ELF-1 (cell line): ENCODE measurements at regions not wholly inside any gene's neighbourhood (a gene's known extent, or its start where the extent isn't known, plus 50 kb on each side); places are given as distances from the start of the nearest gene placed in this dataset.

Source experiments
- DNase-seq: peaks from one replicate; pipeline ENCODE4 v3.0.0-alpha.2; 2016; ENCODE audit warnings: low read depth, low spot score

DNA sequence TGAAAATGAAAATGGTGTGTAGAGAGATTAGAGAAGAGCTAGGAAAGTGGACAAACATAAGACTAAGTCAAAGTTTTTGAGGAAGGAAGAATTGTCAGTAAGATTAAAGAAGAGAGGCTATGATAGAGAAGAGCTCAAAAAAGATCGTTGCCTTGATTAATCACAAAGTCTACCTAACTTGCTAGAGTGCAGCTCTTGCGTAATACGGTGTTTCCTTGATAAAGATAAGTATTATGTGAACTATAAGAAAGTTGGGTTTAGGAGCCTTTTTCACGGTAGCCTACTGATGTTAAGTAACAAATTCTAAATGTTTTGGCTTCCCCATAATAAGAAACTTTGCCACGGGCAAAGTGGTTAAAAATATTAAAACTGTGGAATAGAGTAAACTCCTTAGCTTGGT, 226.4 kb upstream of the NRXN1 start:
- no peak for DNase-seq

DNA sequence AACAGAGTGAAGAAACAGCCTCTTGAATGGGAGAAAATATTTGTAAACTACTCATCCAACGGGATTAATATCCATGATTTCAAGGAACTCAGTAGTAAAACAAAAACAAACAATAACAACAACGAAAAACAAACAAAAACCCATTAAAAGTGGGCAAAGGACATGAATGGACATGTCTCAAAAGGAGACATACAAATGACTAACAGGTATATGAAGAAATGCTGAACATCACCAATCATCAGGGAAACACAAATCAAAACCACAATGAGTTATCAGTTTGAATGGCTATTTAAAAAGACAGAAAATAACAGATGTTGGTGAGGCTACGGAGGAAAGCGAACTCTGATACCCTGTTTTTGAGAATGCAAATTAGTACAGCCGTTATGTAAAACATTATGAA, 224.8 kb upstream of the NRXN1 start:
- DNase-seq = no peak

DNA sequence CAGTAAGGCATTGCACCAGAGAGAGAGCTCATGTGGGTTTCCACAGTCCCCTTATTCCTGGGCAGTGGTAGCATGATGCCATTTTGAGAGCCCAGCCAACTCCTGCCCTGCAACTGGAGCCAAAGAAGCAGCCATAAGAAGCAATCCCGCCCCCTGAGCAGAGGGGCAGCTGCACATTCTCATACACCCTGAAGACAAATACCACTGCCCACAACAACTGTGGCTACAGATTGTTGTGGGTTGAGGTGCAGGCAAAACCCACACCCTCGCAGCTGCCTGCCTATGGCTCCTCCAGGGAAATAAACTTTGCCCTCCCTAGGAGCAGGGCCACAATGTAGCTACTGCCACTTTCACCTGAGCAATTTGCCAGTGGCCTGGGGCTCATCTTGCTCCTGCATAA, 219.4 kb upstream of the NRXN1 start:
- DNase-seq = peak; percentile 6

DNA sequence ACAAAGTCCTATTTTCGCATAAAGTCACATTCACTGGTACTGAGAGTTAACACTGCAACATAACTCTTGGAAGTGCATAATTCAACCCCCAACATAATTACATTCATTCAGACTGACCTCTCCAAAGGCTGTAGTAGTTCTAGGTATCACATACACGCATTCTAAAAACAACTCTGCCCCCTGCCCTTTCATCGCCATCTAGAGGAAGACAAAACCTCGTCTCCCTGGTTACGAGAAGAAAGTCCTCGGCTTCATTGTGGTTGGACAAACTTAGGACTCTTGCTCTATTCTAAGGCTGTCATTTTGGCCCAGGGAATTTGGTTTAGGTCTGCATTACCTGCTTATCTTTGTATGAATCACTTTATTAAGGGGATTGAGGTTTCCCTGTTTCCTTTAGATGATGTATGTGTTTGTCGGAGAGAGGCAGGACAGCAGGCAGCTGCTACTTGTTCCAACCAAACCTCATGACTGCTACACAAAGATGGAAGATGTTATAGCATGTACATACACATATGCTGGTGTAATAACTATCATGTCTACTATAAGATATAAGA, 215.4 kb upstream of the NRXN1 start:
- DNase-seq = no peak

DNA sequence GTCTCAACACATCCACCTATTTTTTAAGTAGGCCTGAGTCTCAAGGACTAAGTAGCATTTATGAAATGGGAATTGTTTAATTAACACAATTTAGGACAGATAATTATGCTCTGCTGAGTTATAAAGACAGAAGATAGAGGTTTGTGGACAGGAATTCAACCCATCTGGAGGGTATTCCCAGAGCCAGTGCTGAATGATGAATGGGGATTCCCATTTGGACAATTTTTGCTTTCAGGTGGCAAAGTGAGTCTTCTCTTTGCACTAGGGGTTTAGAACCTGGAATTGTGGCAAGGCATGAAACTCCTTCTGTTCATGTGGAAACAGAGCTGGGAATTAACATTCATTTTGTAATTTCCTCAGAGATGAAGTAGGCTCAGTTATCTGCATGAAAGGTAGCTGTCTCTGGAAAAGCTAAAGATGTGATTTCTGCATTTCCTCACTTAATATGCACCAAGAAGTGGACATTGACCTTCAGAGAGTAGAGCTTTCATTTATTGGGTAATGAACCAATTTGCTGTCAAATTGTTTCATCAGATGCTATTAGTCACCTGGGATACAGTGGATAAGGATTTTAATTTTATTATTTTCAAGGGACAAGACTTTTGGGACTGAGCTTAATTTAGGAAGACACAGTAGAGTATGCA, 212.1 kb upstream of the NRXN1 start:
- DNase-seq = no peak

DNA sequence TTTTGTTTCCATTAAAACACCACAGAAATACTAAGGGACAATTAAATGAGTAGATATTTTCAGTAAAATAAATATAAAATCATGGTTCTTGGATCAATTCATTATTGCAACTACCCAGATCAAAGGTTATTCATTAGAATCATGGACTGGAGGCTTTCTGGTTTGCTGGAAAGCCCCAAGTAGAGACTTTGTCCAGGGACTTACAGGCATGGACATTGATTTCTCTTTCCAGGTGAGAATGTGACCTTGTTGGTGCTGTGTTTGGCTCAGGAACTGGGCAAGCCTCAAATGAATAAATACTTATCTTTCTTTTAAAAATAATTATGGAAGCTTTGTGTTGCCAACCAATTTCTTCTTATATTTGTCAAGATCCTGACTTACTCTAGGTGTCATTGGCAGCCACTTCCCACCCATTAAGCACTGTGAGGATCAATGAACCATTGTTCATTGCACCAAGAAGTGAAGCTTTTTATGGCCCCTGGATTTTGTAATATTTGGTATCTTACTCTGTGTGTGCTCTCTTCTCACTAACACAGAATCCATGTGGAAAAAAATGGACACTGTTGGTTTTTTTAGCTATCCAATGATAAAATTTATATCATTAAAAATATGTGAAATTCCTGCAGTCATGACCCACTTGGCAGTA, 205.8 kb upstream of the NRXN1 start:
- no peak for DNase-seq

DNA sequence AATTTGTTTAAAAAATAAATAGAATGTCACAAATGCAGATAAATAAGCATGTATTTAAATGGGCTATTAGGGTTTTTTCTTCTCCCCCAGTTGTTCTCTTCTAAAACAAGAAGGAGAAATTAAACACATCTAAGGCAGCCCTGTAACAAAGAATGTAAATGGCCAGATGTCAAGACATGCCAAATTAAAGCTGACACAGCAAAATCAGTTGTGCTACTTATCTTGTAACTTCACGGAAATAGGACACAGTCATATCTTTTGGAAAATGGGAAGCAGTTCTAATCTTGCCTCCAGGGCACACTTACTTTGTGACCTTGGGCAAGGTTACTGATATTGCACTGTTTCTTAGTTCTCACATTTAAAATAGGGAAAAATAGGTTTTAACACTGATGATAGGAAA, 200.1 kb upstream of the NRXN1 start:
- DNase-seq = no peak

DNA sequence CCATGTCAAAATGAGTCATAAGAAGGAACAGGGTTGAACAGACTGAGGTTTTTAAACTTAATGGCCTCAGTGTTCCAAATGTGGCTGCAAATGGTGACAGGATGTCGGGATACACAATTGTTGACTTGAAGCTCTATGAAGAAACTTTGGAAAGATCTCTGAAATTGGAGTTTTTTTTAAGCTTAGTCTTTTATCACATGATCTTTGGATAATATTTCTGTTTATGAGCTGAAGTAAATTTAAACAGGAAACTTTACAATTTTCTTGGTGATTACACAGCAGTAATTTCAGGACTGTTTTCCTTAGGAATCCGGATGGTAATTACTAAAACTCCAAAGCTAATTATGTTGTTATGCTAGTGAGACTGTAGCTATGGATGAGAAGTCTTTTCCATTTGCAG, 199.1 kb upstream of the NRXN1 start:
- no peak for DNase-seq

DNA sequence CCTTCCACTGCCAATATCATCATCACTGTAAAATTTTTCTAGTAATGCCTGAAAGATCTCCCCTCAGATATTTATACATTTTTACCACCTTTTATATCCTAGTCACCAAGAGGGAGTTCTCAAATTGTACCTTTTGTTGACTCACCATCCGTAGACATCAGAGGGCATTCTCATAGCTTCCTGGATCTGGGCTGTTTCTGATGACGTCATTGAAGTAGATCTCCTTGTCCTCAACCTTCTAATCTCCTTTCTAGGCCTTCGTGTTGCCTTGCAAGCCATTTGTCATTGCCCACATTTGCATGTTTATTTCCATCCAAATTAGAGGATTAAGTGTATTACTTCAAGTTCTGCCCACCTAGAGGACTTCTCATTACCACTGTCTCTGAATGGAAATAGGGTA, 193.4 kb upstream of the NRXN1 start:
- no peak for DNase-seq

DNA sequence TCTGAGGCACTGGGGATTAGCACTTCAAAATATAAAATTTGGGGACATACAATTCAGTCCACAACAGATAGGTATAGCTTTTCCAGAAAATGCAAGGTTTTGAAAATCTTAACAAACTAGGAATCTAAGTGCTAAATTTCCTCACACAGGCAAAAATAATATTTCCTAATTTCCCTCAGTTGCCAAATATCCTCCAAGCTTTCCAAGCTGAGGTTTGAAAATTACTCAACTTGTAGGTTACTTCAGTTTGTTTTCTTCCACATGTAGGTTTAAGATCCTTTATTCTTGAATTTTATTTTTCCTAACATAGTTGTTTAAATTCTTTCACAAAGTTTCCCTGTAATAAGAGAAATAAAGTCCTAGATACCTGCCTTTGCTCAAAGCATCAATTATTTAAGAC, 192.9 kb upstream of the NRXN1 start:
- no peak for DNase-seq

DNA sequence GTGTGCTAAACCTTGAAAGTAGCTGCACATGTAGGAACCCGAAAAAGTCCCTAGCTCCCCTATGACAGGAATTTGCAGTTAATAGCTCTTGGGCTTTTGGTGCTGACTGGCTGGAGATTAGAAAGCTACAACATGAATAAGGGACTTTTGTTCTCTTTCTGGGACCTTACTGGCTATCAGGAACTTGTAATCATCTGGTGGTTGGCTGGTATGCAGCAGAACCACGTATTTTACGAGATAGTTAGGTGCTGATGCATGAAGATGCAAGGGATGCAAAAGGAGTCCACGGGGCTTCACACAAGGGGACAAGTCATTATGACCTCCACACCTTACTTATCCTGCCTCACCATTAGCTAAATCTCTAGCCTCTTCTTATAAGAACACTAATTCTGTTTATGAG, 190.2 kb upstream of the NRXN1 start:
- DNase-seq = no peak

DNA sequence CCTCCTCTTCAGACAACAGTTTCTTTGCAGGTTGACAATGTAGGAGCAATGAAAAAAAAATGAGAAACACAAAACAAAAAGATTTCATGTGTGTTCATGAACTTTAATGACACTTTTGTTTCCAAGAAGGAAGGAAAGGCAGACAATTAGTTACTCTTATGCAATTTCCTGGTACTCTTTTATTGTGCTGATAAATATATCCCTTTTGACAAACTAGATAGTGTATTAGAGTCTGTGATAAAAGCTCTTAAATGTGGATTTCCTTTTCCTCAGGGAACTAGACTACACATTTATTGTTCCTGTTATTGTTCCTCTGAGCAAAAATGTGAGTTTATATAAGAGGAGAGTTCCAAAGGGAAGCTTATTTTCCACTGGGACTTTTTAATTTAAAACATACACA, 188.7 kb upstream of the NRXN1 start:
- no peak for DNase-seq

DNA sequence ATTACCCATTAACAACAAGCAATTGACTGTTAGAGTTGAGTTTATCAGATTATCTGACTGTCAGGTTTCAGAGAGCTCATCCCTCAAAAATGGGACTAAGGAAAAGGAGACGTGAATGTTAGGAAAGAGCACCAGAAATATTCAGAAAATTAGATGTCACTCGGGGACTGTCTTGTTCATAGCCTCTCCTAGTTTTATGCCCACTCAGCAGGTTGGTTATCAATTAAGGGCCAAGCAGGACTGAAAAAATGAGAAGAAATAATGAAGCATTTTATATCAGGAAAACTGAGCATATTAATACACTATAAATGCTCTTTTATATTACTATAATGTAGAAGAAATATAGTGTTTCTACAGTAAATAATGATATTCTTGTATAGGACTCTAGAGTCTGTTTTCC, 188.1 kb upstream of the NRXN1 start:
- no peak for DNase-seq

DNA sequence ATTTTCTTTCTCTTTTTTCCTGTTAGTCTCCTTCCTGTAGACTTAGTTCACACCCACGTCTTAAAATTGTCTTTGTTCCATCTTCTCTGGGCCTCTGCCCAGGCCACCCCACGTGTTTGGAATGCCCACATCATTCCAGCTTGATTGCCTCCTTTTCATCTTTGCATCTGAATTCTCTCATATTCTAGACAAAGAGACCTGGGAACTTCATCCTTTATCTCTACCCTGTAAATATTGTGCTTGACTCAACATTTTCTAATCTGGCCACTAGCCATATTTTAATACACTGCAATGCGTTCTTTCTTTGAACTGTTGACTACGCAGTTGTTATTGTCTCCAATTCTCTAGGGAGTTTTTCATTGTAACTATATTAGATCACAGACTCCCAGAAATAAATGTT, 187.5 kb upstream of the NRXN1 start:
- no peak for DNase-seq

DNA sequence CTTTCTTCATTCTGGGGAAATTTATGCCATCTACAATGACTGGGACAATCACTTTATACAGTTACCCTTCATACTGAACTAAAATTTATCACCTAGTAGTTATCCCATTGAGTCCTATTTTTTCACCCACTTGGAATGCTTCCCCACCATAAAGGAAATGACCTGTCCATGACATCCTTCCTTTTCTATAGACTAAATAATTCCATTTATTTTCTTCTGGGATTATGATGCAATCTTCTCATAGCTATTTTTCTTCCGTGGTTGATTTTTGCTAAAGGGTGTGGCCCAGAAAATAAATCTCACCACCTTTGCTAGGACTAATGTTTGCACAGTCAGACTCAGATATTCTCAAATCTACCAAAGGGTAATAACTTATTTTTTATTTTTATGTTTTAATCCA, 186.1 kb upstream of the NRXN1 start:
- DNase-seq = no peak

DNA sequence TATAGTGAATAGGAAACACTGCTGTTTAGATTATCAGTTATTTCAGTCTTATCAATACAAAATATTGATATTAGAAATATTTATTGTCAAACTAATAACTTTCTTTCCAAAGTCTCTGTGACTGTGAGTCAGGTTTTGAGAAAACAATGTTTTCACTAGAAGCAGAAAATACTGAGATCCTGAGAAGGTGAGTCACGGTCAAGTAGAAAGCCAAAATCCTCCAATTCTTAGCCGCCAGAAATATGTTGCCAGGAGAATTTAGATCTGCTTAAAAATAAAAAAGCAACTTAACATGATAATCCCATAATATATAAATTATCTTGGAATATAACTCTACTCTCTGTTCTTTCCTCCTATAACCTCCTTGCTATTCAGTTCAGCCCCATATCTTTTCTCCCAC, 181.9 kb upstream of the NRXN1 start:
- no peak for DNase-seq

DNA sequence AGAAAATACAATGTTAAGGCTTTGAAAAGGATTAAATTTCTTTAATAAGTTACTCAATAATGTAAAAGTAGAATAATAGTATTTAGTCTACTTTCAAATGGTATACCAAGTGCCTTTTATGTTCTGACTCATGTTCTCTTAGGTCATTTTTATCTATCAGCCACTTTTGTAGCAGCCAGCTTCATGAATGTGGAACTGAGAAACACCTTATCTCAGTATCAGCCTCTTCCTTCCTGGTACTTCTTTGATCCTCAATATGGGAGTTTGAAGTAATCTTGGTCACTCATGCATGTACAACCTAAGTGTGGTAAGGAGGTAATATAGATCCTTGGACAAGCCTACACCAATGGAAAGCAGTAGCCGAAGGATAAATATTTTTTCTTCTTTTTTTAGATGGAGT, 180.4 kb upstream of the NRXN1 start:
- DNase-seq = no peak

DNA sequence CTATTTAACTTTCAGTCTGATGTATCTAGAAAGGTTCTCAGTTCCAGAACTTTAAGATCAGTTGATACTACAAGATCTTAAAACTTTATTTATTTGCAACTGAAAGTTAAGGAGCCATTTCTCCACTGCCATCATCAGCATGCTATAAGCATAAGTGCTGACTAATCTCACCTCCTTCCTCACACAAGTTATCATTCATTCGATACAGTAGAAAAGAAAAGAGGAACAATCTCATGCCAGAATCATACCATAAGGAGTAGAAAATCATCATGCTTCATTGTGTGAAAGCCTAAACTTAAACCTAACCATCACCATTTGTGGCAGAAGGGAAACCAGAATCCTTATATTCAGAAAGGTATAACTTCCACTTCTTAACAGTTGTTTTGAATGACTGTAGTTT, 176.6 kb upstream of the NRXN1 start:
- no peak for DNase-seq

DNA sequence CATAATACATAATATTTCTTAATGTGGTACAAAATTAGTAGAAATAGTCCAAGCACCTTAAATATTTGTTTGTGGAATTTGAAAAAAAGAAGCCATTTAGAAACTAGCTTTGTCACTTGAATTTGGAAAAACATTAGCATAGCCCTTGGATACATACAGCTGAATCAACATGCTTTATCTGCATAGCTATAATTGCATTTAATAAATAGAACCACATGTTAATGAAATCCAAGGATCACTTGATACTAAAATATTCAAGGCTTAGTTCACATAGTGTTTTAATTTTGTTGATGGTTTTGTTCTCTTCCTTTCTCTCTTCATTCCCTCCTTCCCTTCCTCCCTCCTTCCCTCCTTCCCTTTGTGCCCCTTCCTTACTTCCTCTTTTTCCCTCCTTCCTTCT, 169.4 kb upstream of the NRXN1 start:
- DNase-seq = no peak

DNA sequence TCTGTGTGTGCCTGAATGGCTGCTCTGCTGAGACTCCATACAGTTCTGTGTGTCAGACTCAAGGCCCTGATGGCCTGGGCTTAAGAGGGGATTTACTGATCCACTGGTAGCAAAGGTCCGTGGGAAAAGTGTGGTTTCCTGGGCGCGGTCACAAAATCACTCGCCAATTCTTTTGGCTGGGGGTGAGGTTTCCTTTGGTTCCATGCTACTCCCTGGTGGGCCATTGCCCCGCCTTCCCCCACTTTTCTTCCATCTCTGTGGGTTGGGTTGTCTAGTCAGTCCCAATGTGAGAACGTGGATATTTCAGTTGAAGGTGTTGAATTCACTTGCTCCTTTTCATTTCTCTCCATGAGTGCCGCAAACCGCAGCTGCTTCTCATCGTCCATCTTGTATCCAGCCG, 162.7 kb upstream of the NRXN1 start:
- DNase-seq = no peak

DNA sequence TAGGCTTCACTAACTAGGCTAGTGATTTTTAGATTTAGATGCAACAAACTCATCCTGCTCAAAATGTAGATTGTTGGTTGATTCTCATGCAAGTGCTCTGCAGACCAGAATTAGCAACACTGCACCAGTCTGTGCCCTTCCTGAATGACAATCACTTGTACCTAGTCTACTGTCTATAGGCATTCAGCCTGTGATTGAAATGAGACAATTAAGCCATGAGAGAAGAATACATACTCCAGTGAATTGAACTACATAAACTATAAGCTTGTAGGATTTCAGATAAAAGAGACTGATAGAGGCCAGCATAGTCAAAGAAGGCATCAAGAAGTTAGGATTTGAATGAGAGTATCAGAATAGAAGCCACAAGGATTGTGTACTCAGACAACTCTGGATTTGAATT, 138.3 kb upstream of the NRXN1 start:
- no peak for DNase-seq

DNA sequence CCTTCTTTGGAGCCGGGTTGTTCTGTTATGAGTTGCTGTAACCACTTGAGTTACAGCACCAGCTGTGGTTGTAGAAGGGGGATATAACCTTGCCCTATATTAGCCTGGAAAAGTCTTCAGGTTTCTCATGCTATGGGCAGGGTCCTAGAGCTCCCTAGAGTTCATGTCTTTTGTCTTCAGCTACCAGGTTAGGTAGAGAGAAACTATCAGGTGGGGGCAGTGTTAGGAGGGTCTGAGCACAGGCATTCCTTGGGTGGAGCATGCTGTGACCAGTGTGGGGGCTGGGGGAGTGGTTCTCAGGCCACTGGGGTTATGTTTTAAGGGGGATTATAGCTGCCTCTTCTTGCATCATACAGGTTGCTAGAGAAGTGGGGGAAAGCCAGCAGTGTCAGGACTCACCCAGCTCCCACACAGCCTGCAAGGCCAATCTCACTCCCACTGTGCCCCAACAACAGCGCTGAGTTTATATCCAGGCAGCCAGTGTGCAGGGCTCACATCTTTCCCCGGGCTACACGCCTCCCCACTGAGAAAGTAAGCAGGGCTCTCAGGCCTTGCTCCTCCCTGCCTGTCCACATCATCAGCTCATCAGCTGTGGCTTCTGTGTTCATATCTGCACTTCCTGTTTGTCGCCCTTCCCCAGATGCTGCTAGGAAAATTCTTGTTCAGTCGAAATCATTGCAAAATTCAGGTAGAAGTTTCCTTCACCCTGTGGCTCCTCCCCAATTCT, 133.8 kb upstream of the NRXN1 start:
- peak; percentile 31 for DNase-seq

DNA sequence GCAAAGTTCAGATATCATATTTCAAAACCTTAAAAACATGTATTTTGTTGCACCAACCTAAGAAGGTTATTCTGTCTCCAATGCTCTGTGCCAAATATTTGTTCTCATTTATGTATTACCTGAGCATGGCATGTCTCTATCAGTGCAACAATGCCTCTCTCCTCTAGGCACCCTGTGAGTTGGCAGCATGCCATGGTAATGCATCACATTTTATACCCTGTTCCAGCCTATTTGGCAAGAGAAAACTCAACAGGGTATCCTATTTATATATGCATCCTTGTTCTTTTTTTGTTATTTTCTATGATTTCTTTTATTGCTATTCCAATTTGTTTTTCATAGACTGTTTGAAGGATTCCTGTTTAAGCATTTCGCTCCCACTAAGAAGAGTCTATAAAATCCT, 126.3 kb upstream of the NRXN1 start:
- DNase-seq = no peak
